ENCODE measurements at regions not wholly inside any gene's neighbourhood (a gene's known extent, or its start where the extent isn't known, plus 50 kb on each side); places are given as distances from the start of the nearest gene placed in this dataset.

DNA sequence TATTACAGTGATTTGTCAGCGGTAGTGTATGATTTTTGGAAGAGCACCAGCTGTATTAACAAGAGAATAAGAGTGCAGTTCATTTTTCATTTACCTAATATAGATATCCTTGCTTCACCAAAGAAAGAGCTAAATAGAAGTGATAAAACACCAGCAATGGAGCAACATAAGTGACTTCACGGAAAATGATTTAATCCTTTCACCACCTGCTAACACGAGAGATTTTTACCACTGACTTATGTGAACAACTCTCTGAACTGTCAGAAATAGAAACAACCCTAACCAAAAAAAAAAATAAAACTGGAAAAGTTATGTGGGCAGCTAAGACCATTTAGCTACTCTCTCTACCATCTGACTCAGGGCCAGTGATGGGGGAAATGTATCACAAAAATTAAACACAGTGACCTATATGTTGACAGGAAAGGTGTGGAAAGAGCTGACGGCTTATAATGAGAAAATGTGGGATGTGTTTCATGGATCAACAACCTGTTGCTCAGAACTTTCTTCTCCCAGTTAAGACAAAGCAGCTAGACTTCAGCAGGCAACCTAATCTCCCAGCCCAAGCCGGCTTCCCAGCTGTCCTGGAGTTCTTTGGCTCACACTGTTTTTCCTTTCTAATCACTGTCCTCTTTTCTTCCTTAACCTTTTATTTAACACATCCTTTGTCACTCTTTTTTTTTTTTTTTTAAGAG lies 272.7 kb downstream of the SS18 start:
- no peak for TF ChIP-seq TCF7L2 (IDR thresholded peaks at IDR 0.05; ENCODE audit: borderline replicate concordance, extremely low read depth, insufficient read depth, insufficient read length)
- TF ChIP-seq SRF (IDR thresholded peaks at IDR 0.05; ENCODE audit: low read depth): no peak
- TF ChIP-seq SP1 (IDR thresholded peaks at IDR 0.05; ENCODE audit: low read depth): no peak
- no peak for TF ChIP-seq CBX3 (IDR thresholded peaks at IDR 0.05; ENCODE audit: low read depth)
- TF ChIP-seq ZNF274 (IDR thresholded peaks at IDR 0.05; ENCODE audit: low read depth, low read length): no peak
- TF ChIP-seq, protein P1, sequence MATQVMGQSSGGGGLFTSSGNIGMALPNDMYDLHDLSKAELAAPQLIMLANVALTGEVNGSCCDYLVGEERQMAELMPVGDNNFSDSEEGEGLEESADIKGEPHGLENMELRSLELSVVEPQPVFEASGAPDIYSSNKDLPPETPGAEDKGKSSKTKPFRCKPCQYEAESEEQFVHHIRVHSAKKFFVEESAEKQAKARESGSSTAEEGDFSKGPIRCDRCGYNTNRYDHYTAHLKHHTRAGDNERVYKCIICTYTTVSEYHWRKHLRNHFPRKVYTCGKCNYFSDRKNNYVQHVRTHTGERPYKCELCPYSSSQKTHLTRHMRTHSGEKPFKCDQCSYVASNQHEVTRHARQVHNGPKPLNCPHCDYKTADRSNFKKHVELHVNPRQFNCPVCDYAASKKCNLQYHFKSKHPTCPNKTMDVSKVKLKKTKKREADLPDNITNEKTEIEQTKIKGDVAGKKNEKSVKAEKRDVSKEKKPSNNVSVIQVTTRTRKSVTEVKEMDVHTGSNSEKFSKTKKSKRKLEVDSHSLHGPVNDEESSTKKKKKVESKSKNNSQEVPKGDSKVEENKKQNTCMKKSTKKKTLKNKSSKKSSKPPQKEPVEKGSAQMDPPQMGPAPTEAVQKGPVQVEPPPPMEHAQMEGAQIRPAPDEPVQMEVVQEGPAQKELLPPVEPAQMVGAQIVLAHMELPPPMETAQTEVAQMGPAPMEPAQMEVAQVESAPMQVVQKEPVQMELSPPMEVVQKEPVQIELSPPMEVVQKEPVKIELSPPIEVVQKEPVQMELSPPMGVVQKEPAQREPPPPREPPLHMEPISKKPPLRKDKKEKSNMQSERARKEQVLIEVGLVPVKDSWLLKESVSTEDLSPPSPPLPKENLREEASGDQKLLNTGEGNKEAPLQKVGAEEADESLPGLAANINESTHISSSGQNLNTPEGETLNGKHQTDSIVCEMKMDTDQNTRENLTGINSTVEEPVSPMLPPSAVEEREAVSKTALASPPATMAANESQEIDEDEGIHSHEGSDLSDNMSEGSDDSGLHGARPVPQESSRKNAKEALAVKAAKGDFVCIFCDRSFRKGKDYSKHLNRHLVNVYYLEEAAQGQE (IDR thresholded peaks at IDR 0.05; ENCODE audit: low read depth): no peak
- no peak for TF ChIP-seq EGR1 (IDR thresholded peaks at IDR 0.05; ENCODE audit: low read depth)
- TF ChIP-seq, protein P2, sequence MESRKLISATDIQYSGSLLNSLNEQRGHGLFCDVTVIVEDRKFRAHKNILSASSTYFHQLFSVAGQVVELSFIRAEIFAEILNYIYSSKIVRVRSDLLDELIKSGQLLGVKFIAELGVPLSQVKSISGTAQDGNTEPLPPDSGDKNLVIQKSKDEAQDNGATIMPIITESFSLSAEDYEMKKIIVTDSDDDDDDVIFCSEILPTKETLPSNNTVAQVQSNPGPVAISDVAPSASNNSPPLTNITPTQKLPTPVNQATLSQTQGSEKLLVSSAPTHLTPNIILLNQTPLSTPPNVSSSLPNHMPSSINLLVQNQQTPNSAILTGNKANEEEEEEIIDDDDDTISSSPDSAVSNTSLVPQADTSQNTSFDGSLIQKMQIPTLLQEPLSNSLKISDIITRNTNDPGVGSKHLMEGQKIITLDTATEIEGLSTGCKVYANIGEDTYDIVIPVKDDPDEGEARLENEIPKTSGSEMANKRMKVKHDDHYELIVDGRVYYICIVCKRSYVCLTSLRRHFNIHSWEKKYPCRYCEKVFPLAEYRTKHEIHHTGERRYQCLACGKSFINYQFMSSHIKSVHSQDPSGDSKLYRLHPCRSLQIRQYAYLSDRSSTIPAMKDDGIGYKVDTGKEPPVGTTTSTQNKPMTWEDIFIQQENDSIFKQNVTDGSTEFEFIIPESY (IDR thresholded peaks at IDR 0.05; ENCODE audit: extremely low read depth, insufficient replicate concordance, low read length): no peak
- no peak for TF ChIP-seq ZFX (IDR thresholded peaks at IDR 0.05)
- no peak for TF ChIP-seq EZH2phosphoT487 (IDR thresholded peaks at IDR 0.05; ENCODE audit: borderline replicate concordance)
- TF ChIP-seq YY1 (IDR thresholded peaks at IDR 0.05; ENCODE audit: extremely low read depth, insufficient replicate concordance, low read depth, low read length): no peak
- TF ChIP-seq CEBPB (IDR thresholded peaks at IDR 0.05; ENCODE audit: low read depth): no peak
- TF ChIP-seq RAD21 (IDR thresholded peaks at IDR 0.05; ENCODE audit: low read depth): no peak
- TF ChIP-seq, protein P3, sequence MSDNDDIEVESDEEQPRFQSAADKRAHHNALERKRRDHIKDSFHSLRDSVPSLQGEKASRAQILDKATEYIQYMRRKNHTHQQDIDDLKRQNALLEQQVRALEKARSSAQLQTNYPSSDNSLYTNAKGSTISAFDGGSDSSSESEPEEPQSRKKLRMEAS (IDR thresholded peaks at IDR 0.05): no peak
- intact Hi-C loops (cut with micrococcal nuclease): no loop called here
- Histone ChIP-seq H4K20me1 (ENCODE audit: insufficient read depth) (no peaks in the 10 kb centered on the region), H3K79me2 (ENCODE audit: insufficient read depth, low read length) (no peaks in the 10 kb centered on the region), H3K4me1 (ENCODE audit: control insufficient read depth in 1 of 2, insufficient read depth in 2 of 2, low read length in 2 of 2) (no peaks in the 10 kb centered on the region), H3K4me3 (replicated peaks in 1 of 2; ENCODE audit: low read depth in 1 of 2, low read length in 2 of 2) (no peak overlapping the region), H2AFZ (ENCODE audit: low read depth, low read length, poor library complexity, severe bottlenecking) (no peak overlapping the region), H3K9me3 (ENCODE audit: control insufficient read depth in 1 of 2, insufficient read depth in 1 of 2, low read depth in 1 of 2, low read length in 2 of 2) (no peaks in the 10 kb centered on the region), H3K9me2 (ENCODE audit: insufficient read depth) (no peaks in the 10 kb centered on the region), H3K36me3 (ENCODE audit: control insufficient read depth in 1 of 2, insufficient read depth in 2 of 2, low read length in 2 of 2) (no peaks in the 10 kb centered on the region), H3K27ac (ENCODE audit: low read depth, low read length) (no peak overlapping the region), H3K4me2 (ENCODE audit: low read length) (no peak overlapping the region), H3K9ac (ENCODE audit: low read length) (no peak overlapping the region), H3K27me3 (ENCODE audit: insufficient read depth, low read length) (peaks cover 51% of the 10 kb centered on the region)
- ChIA-PET RAD21 (ENCODE audit: low non-redundant PET in 1 of 2, low total read pairs in 2 of 2, uncharacterized antibody in 2 of 2, unreplicated experiment in 2 of 2) (no interaction called here), CTCF (no interaction called here), POLR2A (no interaction called here)
- DNase-seq (ENCODE audit: low read depth, low spot score) (no peak), ATAC-seq (no peak)
- BruUV-seq (replicated peaks): no TSS peak

Measured in HCT116 (cell line).